ENCODE measurements at regions not wholly inside any gene's neighbourhood (a gene's known extent, or its start where the extent isn't known, plus 50 kb on each side); places are given as distances from the start of the nearest gene placed in this dataset.

GRCh38 chr13:77386880-77387606, 60.1 kb upstream of the MYCBP2 start:
- H3K9me3 ChIP-seq (ENCODE audit: control insufficient read depth in 2 of 3, low read length in 3 of 3) = no peaks in the 10 kb centered on the region
- peaks cover 0 to 47% (median 7%) of the 10 kb centered on the region in 5 donors for H3K27me3 Mint-ChIP-seq
- H3K4me1 Mint-ChIP-seq = peaks cover 0 to 9% (median 4%) of the 10 kb centered on the region in 7 donors
- no peak overlapping the region for H3K27ac ChIP-seq (ENCODE audit: low read depth, low read length)
- ChIA-PET POLR2A (no interaction called here), CTCF (no interaction called here)
- no peaks in the 10 kb centered on the region for H3K27me3 ChIP-seq (ENCODE audit: control insufficient read depth in 2 of 2, insufficient read depth in 2 of 2, low read length in 2 of 2)
- H3K36me3 Mint-ChIP-seq = peaks cover 0 to 3% (median 0%) of the 10 kb centered on the region in 5 donors
- H3K4me3 ChIP-seq (ENCODE audit: low read length) = no peak overlapping the region
- H3K27ac Mint-ChIP-seq = no peak overlapping the region
- no peak overlapping the region for H3K4me3 Mint-ChIP-seq
- intact Hi-C loops (cut with micrococcal nuclease) = no loop called here
- DNase-seq (no peak), ATAC-seq (no peak)
- H3K9me3 Mint-ChIP-seq = peaks cover 0 to 3% (median 0%) of the 10 kb centered on the region in 11 donors
- H3K4me1 ChIP-seq (ENCODE audit: control insufficient read depth in 2 of 2, insufficient read depth in 2 of 2, low read length in 2 of 2) = no peaks in the 10 kb centered on the region
- no peaks in the 10 kb centered on the region for H3K36me3 ChIP-seq (ENCODE audit: control insufficient read depth in 2 of 3, insufficient read depth in 3 of 3, low read length in 3 of 3)

- H3K27ac Mint-ChIP-seq = no peak overlapping the region
- intact Hi-C loops (cut with micrococcal nuclease) = no loop called here
- peaks cover 0 to 3% (median 0%) of the 10 kb centered on the region in 5 donors for H3K36me3 Mint-ChIP-seq
- H3K4me3 ChIP-seq (ENCODE audit: low read length) = no peak overlapping the region
- no peaks in the 10 kb centered on the region for H3K9me3 ChIP-seq (ENCODE audit: control insufficient read depth in 2 of 3, low read length in 3 of 3)
- H3K4me3 Mint-ChIP-seq = no peak overlapping the region
- ATAC-seq (no peak), DNase-seq (no peak)
- no peak overlapping the region for H3K27ac ChIP-seq (ENCODE audit: low read depth, low read length)
- no peaks in the 10 kb centered on the region for H3K4me1 ChIP-seq (ENCODE audit: control insufficient read depth in 2 of 2, insufficient read depth in 2 of 2, low read length in 2 of 2)
- POLR2A ChIA-PET = no interaction called here
- CTCF ChIA-PET = interaction anchor here (0.6 kb wide), 1 partner anchor 57 kb away, joined by 3 read pairs; no protein-coding TSS in a partner anchor
- H3K27me3 ChIP-seq (ENCODE audit: control insufficient read depth in 2 of 2, insufficient read depth in 2 of 2, low read length in 2 of 2) = no peaks in the 10 kb centered on the region
- no peaks in the 10 kb centered on the region for H3K36me3 ChIP-seq (ENCODE audit: control insufficient read depth in 2 of 3, insufficient read depth in 3 of 3, low read length in 3 of 3)
- H3K4me1 Mint-ChIP-seq = peaks cover 0 to 9% (median 4%) of the 10 kb centered on the region in 7 donors
- peaks cover 0 to 48% (median 7%) of the 10 kb centered on the region in 5 donors for H3K27me3 Mint-ChIP-seq
- peaks cover 0 to 3% (median 0%) of the 10 kb centered on the region in 11 donors for H3K9me3 Mint-ChIP-seq
Measured at GRCh38 chr13:77386046-77386445, 59.2 kb upstream of the MYCBP2 start.

- POLR2A ChIA-PET = no interaction called here
- Histone ChIP-seq H3K9me3 (ENCODE audit: control insufficient read depth in 2 of 3, low read length in 3 of 3) (no peaks in the 10 kb centered on the region), H3K27ac (ENCODE audit: low read depth, low read length) (no peak overlapping the region), H3K4me1 (ENCODE audit: control insufficient read depth in 2 of 2, insufficient read depth in 2 of 2, low read length in 2 of 2) (no peaks in the 10 kb centered on the region), H3K4me3 (ENCODE audit: low read length) (no peak overlapping the region), H3K27me3 (ENCODE audit: control insufficient read depth in 2 of 2, insufficient read depth in 2 of 2, low read length in 2 of 2) (no peaks in the 10 kb centered on the region), H3K36me3 (ENCODE audit: control insufficient read depth in 2 of 3, insufficient read depth in 3 of 3, low read length in 3 of 3) (no peaks in the 10 kb centered on the region)
- ATAC-seq (no peak), DNase-seq (no peak)
- H3K9me3 Mint-ChIP-seq = peaks cover 0 to 3% (median 0%) of the 10 kb centered on the region in 11 donors
- peaks cover 0 to 3% (median 0%) of the 10 kb centered on the region in 5 donors for H3K36me3 Mint-ChIP-seq
- CTCF ChIA-PET = no interaction called here
- peaks cover 0 to 50% (median 7%) of the 10 kb centered on the region in 5 donors for H3K27me3 Mint-ChIP-seq
- H3K27ac Mint-ChIP-seq = no peak overlapping the region
- H3K4me1 Mint-ChIP-seq = peaks cover 0 to 6% (median 4%) of the 10 kb centered on the region in 7 donors
- H3K4me3 Mint-ChIP-seq = no peak overlapping the region
- intact Hi-C loops (cut with micrococcal nuclease) = no loop called here
Measured at GRCh38 chr13:77384999-77385398, 58.1 kb upstream of the MYCBP2 start.

GRCh38 chr13:77383097-77383496, 56.2 kb upstream of the MYCBP2 start:
- Mint-ChIP-seq H3K4me3 (no peak overlapping the region), H3K27ac (no peak overlapping the region), H3K9me3 (peaks cover 0 to 3% (median 0%) of the 10 kb centered on the region in 11 donors), H3K36me3 (peaks cover 0 to 3% (median 0%) of the 10 kb centered on the region in 5 donors), H3K27me3 (peaks cover 0 to 42% (median 7%) of the 10 kb centered on the region in 5 donors), H3K4me1 (peaks cover 0 to 3% (median 0%) of the 10 kb centered on the region in 7 donors)
- H3K9me3 ChIP-seq (ENCODE audit: control insufficient read depth in 2 of 3, low read length in 3 of 3) = no peaks in the 10 kb centered on the region
- CTCF ChIA-PET = no interaction called here
- no peak overlapping the region for H3K4me3 ChIP-seq (ENCODE audit: low read length)
- no peak overlapping the region for H3K27ac ChIP-seq (ENCODE audit: low read depth, low read length)
- POLR2A ChIA-PET = no interaction called here
- DNase-seq (no peak), ATAC-seq (no peak)
- no peaks in the 10 kb centered on the region for H3K4me1 ChIP-seq (ENCODE audit: control insufficient read depth in 2 of 2, insufficient read depth in 2 of 2, low read length in 2 of 2)
- H3K27me3 ChIP-seq (ENCODE audit: control insufficient read depth in 2 of 2, insufficient read depth in 2 of 2, low read length in 2 of 2) = no peaks in the 10 kb centered on the region
- H3K36me3 ChIP-seq (ENCODE audit: control insufficient read depth in 2 of 3, insufficient read depth in 3 of 3, low read length in 3 of 3) = no peaks in the 10 kb centered on the region
- intact Hi-C loops (cut with micrococcal nuclease) = no loop called here

- Histone ChIP-seq H3K4me1 (ENCODE audit: control insufficient read depth in 2 of 2, insufficient read depth in 2 of 2, low read length in 2 of 2) (no peaks in the 10 kb centered on the region), H3K27ac (ENCODE audit: low read depth, low read length) (no peak overlapping the region), H3K27me3 (ENCODE audit: control insufficient read depth in 2 of 2, insufficient read depth in 2 of 2, low read length in 2 of 2) (no peaks in the 10 kb centered on the region), H3K36me3 (ENCODE audit: control insufficient read depth in 2 of 3, insufficient read depth in 3 of 3, low read length in 3 of 3) (no peaks in the 10 kb centered on the region), H3K9me3 (ENCODE audit: control insufficient read depth in 2 of 3, low read length in 3 of 3) (no peaks in the 10 kb centered on the region), H3K4me3 (ENCODE audit: low read length) (no peak overlapping the region)
- H3K4me3 Mint-ChIP-seq = no peak overlapping the region
- no peak overlapping the region for H3K27ac Mint-ChIP-seq
- ChIA-PET POLR2A (no interaction called here), CTCF (no interaction called here)
- DNase-seq (no peak), ATAC-seq (no peak)
- intact Hi-C loops (cut with micrococcal nuclease) = no loop called here
- peaks cover 0 to 4% (median 0%) of the 10 kb centered on the region in 7 donors for H3K4me1 Mint-ChIP-seq
- H3K27me3 Mint-ChIP-seq = peaks cover 0 to 38% (median 7%) of the 10 kb centered on the region in 5 donors
- H3K36me3 Mint-ChIP-seq = peaks cover 0 to under 1% (median 0%) of the 10 kb centered on the region in 5 donors
- H3K9me3 Mint-ChIP-seq = peaks cover 0 to 3% (median 0%) of the 10 kb centered on the region in 11 donors
Measured at GRCh38 chr13:77381059-77381458, 54.2 kb upstream of the MYCBP2 start.

- intact Hi-C loops (cut with micrococcal nuclease) = no loop called here
- DNase-seq (no peak), ATAC-seq (no peak)
- ChIA-PET CTCF (interaction anchor here (0.6 kb wide), 1 partner anchor 90 kb away, joined by 3 read pairs; no protein-coding TSS in a partner anchor), POLR2A (no interaction called here)
- Histone ChIP-seq H3K36me3 (ENCODE audit: control insufficient read depth in 2 of 3, insufficient read depth in 3 of 3, low read length in 3 of 3) (no peaks in the 10 kb centered on the region), H3K4me1 (ENCODE audit: control insufficient read depth in 2 of 2, insufficient read depth in 2 of 2, low read length in 2 of 2) (no peaks in the 10 kb centered on the region), H3K27ac (ENCODE audit: low read depth, low read length) (no peak overlapping the region), H3K27me3 (ENCODE audit: control insufficient read depth in 2 of 2, insufficient read depth in 2 of 2, low read length in 2 of 2) (no peaks in the 10 kb centered on the region), H3K4me3 (ENCODE audit: low read length) (no peak overlapping the region), H3K9me3 (ENCODE audit: control insufficient read depth in 2 of 3, low read length in 3 of 3) (no peaks in the 10 kb centered on the region)
- Mint-ChIP-seq H3K9me3 (peaks cover 0 to 2% (median 0%) of the 10 kb centered on the region in 11 donors), H3K27me3 (peaks cover 0 to 27% (median 0%) of the 10 kb centered on the region in 5 donors), H3K4me1 (peaks cover 0 to 4% (median 0%) of the 10 kb centered on the region in 7 donors), H3K27ac (no peak overlapping the region), H3K4me3 (no peak overlapping the region), H3K36me3 (no peaks in the 10 kb centered on the region)
Measured at GRCh38 chr13:77379508-77379907, 52.6 kb upstream of the MYCBP2 start.

- ATAC-seq (no peak), DNase-seq (no peak)
- H3K27ac ChIP-seq (ENCODE audit: low read depth, low read length) = no peak overlapping the region
- H3K27me3 ChIP-seq (ENCODE audit: control insufficient read depth in 2 of 2, insufficient read depth in 2 of 2, low read length in 2 of 2) = no peaks in the 10 kb centered on the region
- H3K9me3 ChIP-seq (ENCODE audit: control insufficient read depth in 2 of 3, low read length in 3 of 3) = no peaks in the 10 kb centered on the region
- H3K4me3 ChIP-seq (ENCODE audit: low read length) = no peak overlapping the region
- Mint-ChIP-seq H3K36me3 (no peaks in the 10 kb centered on the region), H3K27ac (no peak overlapping the region), H3K4me3 (no peak overlapping the region), H3K9me3 (peaks cover 0 to 2% (median 0%) of the 10 kb centered on the region in 11 donors), H3K4me1 (peaks cover 0 to 4% (median 0%) of the 10 kb centered on the region in 7 donors), H3K27me3 (peaks cover 0 to 18% (median 0%) of the 10 kb centered on the region in 5 donors)
- CTCF ChIA-PET = interaction anchor here (0.6 kb wide), 1 partner anchor 89 kb away, joined by 3 read pairs; no protein-coding TSS in a partner anchor
- intact Hi-C loops (cut with micrococcal nuclease) = no loop called here
- POLR2A ChIA-PET = no interaction called here
- H3K36me3 ChIP-seq (ENCODE audit: control insufficient read depth in 2 of 3, insufficient read depth in 3 of 3, low read length in 3 of 3) = no peaks in the 10 kb centered on the region
- H3K4me1 ChIP-seq (ENCODE audit: control insufficient read depth in 2 of 2, insufficient read depth in 2 of 2, low read length in 2 of 2) = no peaks in the 10 kb centered on the region
Measured at GRCh38 chr13:77378662-77379061, 51.8 kb upstream of the MYCBP2 start.

Measured in naive thymus-derived CD4-positive, alpha-beta T cell (primary cell).